ENCODE measurements at regions not wholly inside any gene's neighbourhood (a gene's known extent, or its start where the extent isn't known, plus 50 kb on each side); places are given as distances from the start of the nearest gene placed in this dataset.

DNA sequence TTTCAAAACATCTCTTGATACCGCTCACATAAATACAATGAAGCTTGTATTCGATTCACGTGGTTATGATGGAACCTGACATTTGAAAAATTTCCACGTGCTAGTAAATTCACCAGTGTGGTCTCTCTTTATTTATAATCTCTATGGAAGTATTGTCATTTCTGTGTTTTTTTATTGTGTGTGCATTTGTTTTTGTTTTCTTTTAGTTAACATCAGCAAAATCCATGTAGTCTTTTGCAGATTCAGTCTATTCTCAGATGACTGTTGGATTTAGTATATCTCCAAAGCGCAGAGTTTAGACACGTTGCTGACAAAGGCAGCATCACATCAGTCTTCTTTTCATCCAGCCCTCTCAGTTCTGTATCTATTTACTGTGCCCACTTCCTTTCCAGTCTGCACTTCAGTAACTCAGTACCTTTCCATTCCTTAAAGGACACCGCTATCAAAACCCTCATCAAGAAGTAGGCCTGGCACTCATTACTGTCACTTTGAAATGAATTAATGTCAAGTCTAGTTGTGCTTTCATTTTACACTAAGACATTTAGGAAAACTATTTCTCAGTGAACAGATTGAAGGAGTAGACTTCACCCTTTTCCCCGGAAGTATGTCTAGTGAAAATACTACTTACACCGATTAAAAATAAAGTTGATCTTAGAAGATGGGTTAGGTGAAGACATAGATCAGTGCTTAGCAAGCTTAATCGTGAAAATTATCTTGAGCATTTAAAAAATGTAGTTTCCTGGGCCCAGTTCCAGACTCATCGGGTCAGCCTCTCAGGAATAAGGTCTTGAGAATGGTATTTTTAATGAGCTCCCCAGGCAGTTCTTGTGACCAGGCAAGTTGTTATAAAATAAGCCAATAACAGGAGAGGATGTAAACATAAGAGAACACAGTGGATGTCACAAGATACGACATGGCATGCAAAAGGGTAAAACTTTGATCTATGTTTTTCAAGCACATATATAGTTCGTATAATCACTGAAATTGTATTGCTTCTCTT lies 506.8 kb upstream of the ZEB2 start:
- H3K27me3 ChIP-seq (ENCODE audit: control insufficient read depth, insufficient read depth, low read length): no peaks in the 10 kb centered on the region
- ChIA-PET CTCF (no interaction called here), POLR2A (no interaction called here)
- in situ Hi-C loops (cut with HindIII; ENCODE audit: low pct_unique_long_range_greater_than_20kb, low sequenced_read_pairs) (no loop called here), intact Hi-C loops (cut with micrococcal nuclease; ENCODE audit: unreplicated experiment) (no loop called here)
- no peak overlapping the region for H3K4me3 ChIP-seq (ENCODE audit: low read depth in 2 of 2, low read length in 2 of 2)
- no peaks in the 10 kb centered on the region for H3K36me3 ChIP-seq (ENCODE audit: control insufficient read depth, insufficient read depth, low read length)
- no TSS peak for BruUV-seq (replicated peaks)
- H3K9me3 ChIP-seq (ENCODE audit: control insufficient read depth, insufficient read depth, low read depth, low read length): no peaks in the 10 kb centered on the region
- ATAC-seq: no peak
- no peaks in the 10 kb centered on the region for H3K4me1 ChIP-seq (ENCODE audit: control insufficient read depth, insufficient read depth, low read length)
- no peak for DNase-seq (ENCODE audit: low read depth, low spot score)
- H3K27ac ChIP-seq (ENCODE audit: low read length): no peak overlapping the region
- TF ChIP-seq, protein P1, sequence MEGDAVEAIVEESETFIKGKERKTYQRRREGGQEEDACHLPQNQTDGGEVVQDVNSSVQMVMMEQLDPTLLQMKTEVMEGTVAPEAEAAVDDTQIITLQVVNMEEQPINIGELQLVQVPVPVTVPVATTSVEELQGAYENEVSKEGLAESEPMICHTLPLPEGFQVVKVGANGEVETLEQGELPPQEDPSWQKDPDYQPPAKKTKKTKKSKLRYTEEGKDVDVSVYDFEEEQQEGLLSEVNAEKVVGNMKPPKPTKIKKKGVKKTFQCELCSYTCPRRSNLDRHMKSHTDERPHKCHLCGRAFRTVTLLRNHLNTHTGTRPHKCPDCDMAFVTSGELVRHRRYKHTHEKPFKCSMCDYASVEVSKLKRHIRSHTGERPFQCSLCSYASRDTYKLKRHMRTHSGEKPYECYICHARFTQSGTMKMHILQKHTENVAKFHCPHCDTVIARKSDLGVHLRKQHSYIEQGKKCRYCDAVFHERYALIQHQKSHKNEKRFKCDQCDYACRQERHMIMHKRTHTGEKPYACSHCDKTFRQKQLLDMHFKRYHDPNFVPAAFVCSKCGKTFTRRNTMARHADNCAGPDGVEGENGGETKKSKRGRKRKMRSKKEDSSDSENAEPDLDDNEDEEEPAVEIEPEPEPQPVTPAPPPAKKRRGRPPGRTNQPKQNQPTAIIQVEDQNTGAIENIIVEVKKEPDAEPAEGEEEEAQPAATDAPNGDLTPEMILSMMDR (IDR thresholded peaks at IDR 0.05): no peak
- no peak for TF ChIP-seq SIN3A (IDR thresholded peaks at IDR 0.05; ENCODE audit: borderline replicate concordance, insufficient read depth, low read depth, low read length)
- no peak for TF ChIP-seq POLR2AphosphoS5 (IDR thresholded peaks at IDR 0.05; ENCODE audit: low read depth, low read length)
- no peak for TF ChIP-seq REST (IDR thresholded peaks at IDR 0.05; ENCODE audit: insufficient read depth in 1 of 2, low read depth in 2 of 2, low read length in 1 of 2)
- no peak for TF ChIP-seq TCF7L2 (IDR thresholded peaks at IDR 0.05; ENCODE audit: low read depth, low read length)

DNA sequence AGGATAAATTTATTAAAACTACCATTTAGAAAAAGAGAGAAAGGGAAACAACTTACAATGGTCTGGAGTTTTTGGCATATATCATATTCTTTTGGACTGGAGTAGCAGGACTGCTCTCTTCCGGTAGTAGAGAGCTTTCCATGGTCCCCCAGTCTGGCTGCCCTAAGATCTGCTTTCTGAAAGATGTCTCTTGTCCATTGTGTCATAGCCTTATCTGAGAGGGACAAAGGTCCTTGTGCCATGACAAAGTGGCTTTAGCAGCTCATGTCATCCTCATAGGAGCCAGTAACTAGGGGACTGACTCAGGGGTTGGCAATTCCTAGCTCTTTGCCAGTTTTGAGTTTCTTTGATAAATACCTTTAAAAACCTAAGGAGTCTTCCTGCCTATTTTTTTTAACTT lies 505.5 kb upstream of the ZEB2 start:
- Histone ChIP-seq H3K36me3 (ENCODE audit: control insufficient read depth, insufficient read depth, low read length) (no peaks in the 10 kb centered on the region), H3K27ac (ENCODE audit: low read length) (no peak overlapping the region), H3K27me3 (ENCODE audit: control insufficient read depth, insufficient read depth, low read length) (no peaks in the 10 kb centered on the region), H3K4me1 (ENCODE audit: control insufficient read depth, insufficient read depth, low read length) (no peaks in the 10 kb centered on the region), H3K4me3 (ENCODE audit: low read depth in 2 of 2, low read length in 2 of 2) (no peak overlapping the region), H3K9me3 (ENCODE audit: control insufficient read depth, insufficient read depth, low read depth, low read length) (no peaks in the 10 kb centered on the region)
- ChIA-PET CTCF (no interaction called here), POLR2A (no interaction called here)
- no TSS peak for BruUV-seq (replicated peaks)
- TF ChIP-seq, protein P1 (IDR thresholded peaks at IDR 0.05): no peak
- TF ChIP-seq TCF7L2 (IDR thresholded peaks at IDR 0.05; ENCODE audit: low read depth, low read length): no peak
- no peak for TF ChIP-seq POLR2AphosphoS5 (IDR thresholded peaks at IDR 0.05; ENCODE audit: low read depth, low read length)
- TF ChIP-seq REST (IDR thresholded peaks at IDR 0.05; ENCODE audit: insufficient read depth in 1 of 2, low read depth in 2 of 2, low read length in 1 of 2): no peak
- no peak for TF ChIP-seq SIN3A (IDR thresholded peaks at IDR 0.05; ENCODE audit: borderline replicate concordance, insufficient read depth, low read depth, low read length)
- DNase-seq (ENCODE audit: low read depth, low spot score): no peak
- no peak for ATAC-seq
- in situ Hi-C loops (cut with HindIII; ENCODE audit: low pct_unique_long_range_greater_than_20kb, low sequenced_read_pairs): no loop called here
- intact Hi-C loops (cut with micrococcal nuclease; ENCODE audit: unreplicated experiment): no loop called here
